Activated B cell treated with CpG ODN at 0.5 μM for 24 hours (primary cell): ENCODE measurements at regions not wholly inside any gene's neighbourhood (a gene's known extent, or its start where the extent isn't known, plus 50 kb on each side); places are given as distances from the start of the nearest gene placed in this dataset.

Experiments
- ATAC-seq: fragments of 200-7000 bp; cut with Tn5 transposase; one replicate; pipeline ENCODE4 v1.10.0; 2021; ENCODE audit warnings: low read depth, mild to moderate bottlenecking, moderate library complexity
- CTCF ChIA-PET: fragments of 350-600 bp; sonication (Branson Sonifier 250); formaldehyde crosslinking; loops from one replicate; lab custom pipeline; 2021; ENCODE audit warnings: antibody characterized with exemption; lab: Charles Lee
- POLR2A ChIA-PET: fragments of 350-600 bp; sonication (Branson Sonifier 250); formaldehyde crosslinking; loops from one replicate; lab custom pipeline; 2021; ENCODE audit warnings: antibody characterized with exemption; lab: Charles Lee
- DNase-seq: peaks from one replicate; pipeline ENCODE4 v3.0.0; 2022
- H3K27ac Mint-ChIP-seq: one replicate; pipeline ENCODE4 v1.8.0; 2020; ENCODE audit warnings: mixed read lengths
- H3K27me3 Mint-ChIP-seq: one replicate; pipeline ENCODE4 v1.8.0; 2021; ENCODE audit warnings: mixed read lengths
- H3K36me3 Mint-ChIP-seq: one replicate; pipeline ENCODE4 v1.8.0; 2021; ENCODE audit warnings: low read depth, mixed read lengths
- H3K4me1 Mint-ChIP-seq: one replicate; pipeline ENCODE4 v1.8.0; 2021; ENCODE audit warnings: mixed read lengths
- H3K4me3 Mint-ChIP-seq: one replicate; pipeline ENCODE4 v1.8.0; 2020; ENCODE audit warnings: mild to moderate bottlenecking, mixed read lengths
- H3K9me3 Mint-ChIP-seq: one replicate; pipeline ENCODE4 v1.8.0; 2020; ENCODE audit warnings: mixed read lengths
- intact Hi-C: fragments of 100-400 bp; cut with micrococcal nuclease; formaldehyde crosslinking; loops from one replicate; pipeline ENCODE4 v1.15.1; 2024
- TF ChIP-seq, protein P1 (sequence below): fragments of 200-600 bp; IDR thresholded peaks from one replicate; pipeline ENCODE4 v1.8.0; 2022; ENCODE audit warnings: antibody characterized with exemption, mild to moderate bottlenecking

DNA sequence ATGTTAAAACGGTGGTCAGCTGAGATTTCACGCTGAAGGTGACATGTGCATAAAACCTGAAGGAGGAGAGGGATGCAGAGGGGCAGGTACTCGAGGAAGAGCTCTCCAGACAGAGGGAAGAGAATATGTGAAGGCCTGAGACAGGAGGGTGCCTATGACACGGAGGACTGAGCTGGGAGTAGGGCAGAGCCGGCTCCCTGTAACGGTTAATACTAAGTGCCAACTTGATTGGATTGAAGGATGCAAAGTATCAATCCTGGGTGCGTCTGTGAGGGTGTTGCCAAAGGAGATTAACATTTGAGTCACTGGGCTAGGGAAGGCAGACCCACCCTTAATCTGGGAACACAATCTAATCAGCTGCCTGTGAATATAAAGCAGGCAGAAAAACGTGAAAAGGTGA, 136.2 kb upstream of the SYT6 start:
- CTCF ChIA-PET, result no interaction called here
- intact Hi-C loops, result loop anchor here (10.0 kb wide), 1 partner anchor 385 kb away; the partner anchor contains the start of genes AP4B1 and DCLRE1B
- H3K36me3 Mint-ChIP-seq, result no peaks in the 10 kb centered on the region

DNA sequence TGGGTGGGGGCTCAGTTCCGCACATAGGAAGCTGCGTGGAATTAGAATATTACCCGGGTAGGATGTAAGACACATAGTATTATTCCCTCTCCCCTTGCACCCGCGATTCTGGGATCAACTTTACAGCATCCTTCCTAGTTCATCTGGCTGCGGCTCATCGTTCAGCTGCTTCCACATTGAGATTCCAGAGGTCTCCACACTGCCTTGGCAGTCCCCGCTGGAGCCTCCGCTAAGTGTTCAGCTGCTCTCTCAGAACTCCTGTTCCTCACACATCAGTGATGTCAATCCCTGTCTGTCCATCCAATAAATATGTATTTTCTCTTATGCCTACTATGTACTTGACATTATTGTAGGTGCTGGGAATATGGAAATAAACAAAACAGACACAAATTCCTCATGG, 135.6 kb upstream of the SYT6 start:
- Mint-ChIP-seq H3K4me1 (no peaks in the 10 kb centered on the region), H3K9me3 (no peaks in the 10 kb centered on the region), H3K4me3 (no peak overlapping the region), H3K27ac (no peak overlapping the region), H3K27me3 (peaks cover 2% of the 10 kb centered on the region), H3K36me3 (no peaks in the 10 kb centered on the region)
- ChIA-PET POLR2A (no interaction called here), CTCF (no interaction called here)
- TF ChIP-seq, protein P1, sequence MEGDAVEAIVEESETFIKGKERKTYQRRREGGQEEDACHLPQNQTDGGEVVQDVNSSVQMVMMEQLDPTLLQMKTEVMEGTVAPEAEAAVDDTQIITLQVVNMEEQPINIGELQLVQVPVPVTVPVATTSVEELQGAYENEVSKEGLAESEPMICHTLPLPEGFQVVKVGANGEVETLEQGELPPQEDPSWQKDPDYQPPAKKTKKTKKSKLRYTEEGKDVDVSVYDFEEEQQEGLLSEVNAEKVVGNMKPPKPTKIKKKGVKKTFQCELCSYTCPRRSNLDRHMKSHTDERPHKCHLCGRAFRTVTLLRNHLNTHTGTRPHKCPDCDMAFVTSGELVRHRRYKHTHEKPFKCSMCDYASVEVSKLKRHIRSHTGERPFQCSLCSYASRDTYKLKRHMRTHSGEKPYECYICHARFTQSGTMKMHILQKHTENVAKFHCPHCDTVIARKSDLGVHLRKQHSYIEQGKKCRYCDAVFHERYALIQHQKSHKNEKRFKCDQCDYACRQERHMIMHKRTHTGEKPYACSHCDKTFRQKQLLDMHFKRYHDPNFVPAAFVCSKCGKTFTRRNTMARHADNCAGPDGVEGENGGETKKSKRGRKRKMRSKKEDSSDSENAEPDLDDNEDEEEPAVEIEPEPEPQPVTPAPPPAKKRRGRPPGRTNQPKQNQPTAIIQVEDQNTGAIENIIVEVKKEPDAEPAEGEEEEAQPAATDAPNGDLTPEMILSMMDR, result no peak
- DNase-seq, result no peak
- no peak for ATAC-seq
- intact Hi-C loops, result loop anchor here (10.0 kb wide), 1 partner anchor 385 kb away; the partner anchor contains the start of genes AP4B1 and DCLRE1B

More for the DNA sequence above, 136.2 kb upstream of the SYT6 start:
- H3K27ac Mint-ChIP-seq, result no peak overlapping the region
- no peak for ATAC-seq
- DNase-seq, result no peak
- POLR2A ChIA-PET, result no interaction called here
- no peaks in the 10 kb centered on the region for H3K4me1 Mint-ChIP-seq
- TF ChIP-seq, protein P1, result no peak
- H3K27me3 Mint-ChIP-seq, result peaks cover 2% of the 10 kb centered on the region
- H3K9me3 Mint-ChIP-seq, result no peaks in the 10 kb centered on the region
- H3K4me3 Mint-ChIP-seq, result no peak overlapping the region

DNA sequence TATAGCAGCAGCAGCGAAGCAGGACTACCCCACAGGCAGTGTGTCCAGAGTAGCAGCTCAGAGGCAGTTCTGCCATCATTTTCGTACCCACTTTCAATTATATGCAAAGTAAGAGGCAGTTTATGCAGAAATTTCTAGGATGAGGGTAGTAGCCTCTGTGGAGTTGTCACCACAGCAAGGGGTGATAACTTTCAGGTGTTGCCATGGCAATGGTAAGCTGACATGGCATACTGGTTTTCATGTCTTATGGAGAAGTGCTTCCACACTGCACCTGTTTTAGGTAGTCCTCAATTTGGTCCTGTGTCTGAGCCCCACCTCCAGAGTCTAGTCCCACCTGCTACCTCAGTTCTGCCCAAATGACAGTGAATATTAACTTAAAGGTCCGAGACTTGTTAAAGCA, 133.3 kb upstream of the SYT6 start:
- no peak overlapping the region for H3K4me3 Mint-ChIP-seq
- H3K27ac Mint-ChIP-seq, result no peak overlapping the region
- H3K4me1 Mint-ChIP-seq, result no peaks in the 10 kb centered on the region
- TF ChIP-seq, protein P1, result no peak
- ChIA-PET CTCF (interaction anchor here (1.5 kb wide), 1 partner anchor 308 kb away, joined by 5 read pairs; no protein-coding TSS in a partner anchor), POLR2A (no interaction called here)
- DNase-seq (no peak), ATAC-seq (no peak)
- peaks cover 2% of the 10 kb centered on the region for H3K27me3 Mint-ChIP-seq
- intact Hi-C loops, result loop anchor here (10.0 kb wide), 1 partner anchor 382 kb away; the partner anchor contains the start of genes AP4B1 and DCLRE1B
- H3K36me3 Mint-ChIP-seq, result no peaks in the 10 kb centered on the region
- H3K9me3 Mint-ChIP-seq, result no peaks in the 10 kb centered on the region

DNA sequence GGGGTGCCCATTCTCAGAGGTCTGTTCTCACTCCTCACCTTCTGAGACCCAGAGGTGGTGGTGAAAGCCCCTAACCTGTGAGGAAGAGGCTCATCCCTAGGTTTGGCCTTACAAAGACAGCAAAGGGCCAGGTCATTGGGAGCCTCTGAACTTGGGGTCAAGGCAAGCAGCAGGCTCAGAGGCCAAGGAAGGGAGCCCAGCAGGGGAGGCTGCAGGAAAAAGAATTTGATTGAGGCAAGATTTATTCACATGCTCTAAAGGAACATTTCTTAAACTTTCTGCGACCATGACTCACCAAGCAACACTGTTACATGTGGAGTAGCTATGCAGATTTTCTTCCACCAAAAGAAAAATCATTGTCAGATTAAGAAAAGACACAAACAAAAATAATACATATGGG, 132.5 kb upstream of the SYT6 start:
- DNase-seq (no peak), ATAC-seq (no peak)
- Mint-ChIP-seq H3K4me1 (no peaks in the 10 kb centered on the region), H3K27ac (no peak overlapping the region), H3K9me3 (no peaks in the 10 kb centered on the region), H3K4me3 (no peak overlapping the region), H3K27me3 (peaks cover 2% of the 10 kb centered on the region), H3K36me3 (no peaks in the 10 kb centered on the region)
- ChIA-PET CTCF (interaction anchor here (1.5 to 1.6 kb wide), 2 partner anchors 307 to 1213 kb away, joined by 5 read pairs; partner anchors contain the start of gene LRIG2), POLR2A (no interaction called here)
- intact Hi-C loops, result loop anchor here (10.0 kb wide), 1 partner anchor 381 kb away; the partner anchor contains the start of genes AP4B1 and DCLRE1B
- TF ChIP-seq, protein P1, result no peak

DNA sequence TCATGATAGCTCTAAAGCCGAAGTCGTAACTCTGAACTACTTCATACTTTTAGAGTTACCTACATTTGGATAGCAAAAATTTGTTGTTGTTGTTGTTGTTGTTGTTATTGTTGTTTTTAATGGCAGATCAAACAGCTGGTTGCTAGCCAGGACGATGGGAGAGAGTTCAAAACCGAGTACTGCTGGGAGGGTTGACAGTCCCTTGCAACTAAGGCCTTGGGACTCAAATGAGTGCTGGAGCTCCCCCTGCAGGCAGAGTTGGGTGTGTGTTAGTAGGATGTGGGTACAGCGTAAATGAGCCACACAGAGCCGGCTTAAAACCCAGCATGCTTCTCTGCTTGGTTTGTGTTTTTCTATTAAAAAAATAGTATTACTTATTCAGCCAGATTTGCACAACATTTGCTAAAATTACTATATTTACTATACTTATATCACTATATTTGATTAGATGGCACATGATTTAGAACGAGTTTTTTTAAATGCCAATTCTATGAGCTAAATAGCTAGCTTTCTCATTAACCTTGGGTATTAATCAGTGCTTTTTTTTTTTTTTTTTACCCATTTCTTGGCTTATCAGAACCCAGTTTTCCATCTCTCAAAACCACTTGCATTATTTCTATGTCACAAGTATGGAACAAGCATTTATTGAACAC, 129.2 kb upstream of the SYT6 start:
- ATAC-seq (peak; percentile 74), DNase-seq (peak; percentile 56)
- ChIA-PET CTCF (interaction anchor here (0.7 to 2.2 kb wide), 12 partner anchors 9 to 1226 kb away, joined by 3 to 15 read pairs (median 4); partner anchors contain the start of gene OLFML3), POLR2A (interaction anchor here (0.6 kb wide), 1 partner anchor 1210 kb away, joined by 7 read pairs; the partner anchor contains the start of gene LRIG2)
- Mint-ChIP-seq H3K36me3 (no peaks in the 10 kb centered on the region), H3K27me3 (peaks cover 2% of the 10 kb centered on the region), H3K4me3 (no peak overlapping the region), H3K9me3 (no peaks in the 10 kb centered on the region), H3K27ac (no peak overlapping the region), H3K4me1 (no peaks in the 10 kb centered on the region)
- intact Hi-C loops, result loop anchor here (1.0 to 10.0 kb wide), 5 partner anchors 305 to 1566 kb away; partner anchors contain the start of genes AP4B1, DCLRE1B and PPM1J
- TF ChIP-seq, protein P1, result no peak
